Dendritic cell treated with granulocyte-macrophage colony-stimulating factor and Interleukin-4, amounts not matched to agents 40 ng/mL and 50 ng/mL, for 4 days (primary cell): ENCODE measurements at regions not wholly inside any gene's neighbourhood (a gene's known extent, or its start where the extent isn't known, plus 50 kb on each side); places are given as distances from the start of the nearest gene placed in this dataset.

ENCODE experiments used
- H3K27ac Mint-ChIP-seq: one replicate; pipeline ENCODE4 v1.8.0; 2022; ENCODE audit warnings: mild to moderate bottlenecking, mixed read lengths
- H3K27me3 Mint-ChIP-seq: one replicate; pipeline ENCODE4 v1.8.0; 2022; ENCODE audit warnings: mild to moderate bottlenecking, mixed read lengths
- H3K36me3 Mint-ChIP-seq: one replicate; pipeline ENCODE4 v1.8.0; 2022; ENCODE audit warnings: low read depth, mixed read lengths
- H3K4me1 Mint-ChIP-seq: one replicate; pipeline ENCODE4 v1.8.0; 2022; ENCODE audit warnings: low read depth, mixed read lengths
- H3K4me3 Mint-ChIP-seq: one replicate; pipeline ENCODE4 v1.8.0; 2022; ENCODE audit warnings: mild to moderate bottlenecking, moderate library complexity, mixed read lengths
- H3K9me3 Mint-ChIP-seq: one replicate; pipeline ENCODE4 v1.8.0; 2022; ENCODE audit warnings: mixed read lengths
- intact Hi-C: fragments of 100-400 bp; cut with micrococcal nuclease; formaldehyde crosslinking; loops from one replicate; pipeline ENCODE4 v1.15.0; 2022

- intact Hi-C loops, result no loop called here
- no peaks in the 10 kb centered on the region for H3K9me3 Mint-ChIP-seq
- no peaks in the 10 kb centered on the region for H3K36me3 Mint-ChIP-seq
- no peak overlapping the region for H3K4me3 Mint-ChIP-seq
- H3K4me1 Mint-ChIP-seq, result no peaks in the 10 kb centered on the region
- no peak overlapping the region for H3K27ac Mint-ChIP-seq
- H3K27me3 Mint-ChIP-seq, result no peaks in the 10 kb centered on the region
Observed at GRCh38 chr4:66704243-66704642, 841.1 kb downstream of the CENPC start.

- Mint-ChIP-seq H3K27ac (no peak overlapping the region), H3K9me3 (no peaks in the 10 kb centered on the region), H3K36me3 (no peaks in the 10 kb centered on the region), H3K4me3 (no peak overlapping the region), H3K4me1 (no peaks in the 10 kb centered on the region), H3K27me3 (peaks cover 1% of the 10 kb centered on the region)
- intact Hi-C loops, result no loop called here
Observed at GRCh38 chr4:66694739-66695138, 850.6 kb downstream of the CENPC start.

- H3K4me1 Mint-ChIP-seq, result no peaks in the 10 kb centered on the region
- peaks cover 1% of the 10 kb centered on the region for H3K27me3 Mint-ChIP-seq
- H3K4me3 Mint-ChIP-seq, result no peak overlapping the region
- H3K27ac Mint-ChIP-seq, result no peak overlapping the region
- no peaks in the 10 kb centered on the region for H3K36me3 Mint-ChIP-seq
- intact Hi-C loops, result no loop called here
- H3K9me3 Mint-ChIP-seq, result no peaks in the 10 kb centered on the region
Observed at GRCh38 chr4:66693694-66694093, 851.6 kb downstream of the CENPC start.

GRCh38 chr4:66691101-66691500, 854.2 kb downstream of the CENPC start:
- Mint-ChIP-seq H3K4me1 (no peaks in the 10 kb centered on the region), H3K27ac (no peak overlapping the region), H3K36me3 (no peaks in the 10 kb centered on the region), H3K9me3 (no peaks in the 10 kb centered on the region), H3K27me3 (peaks cover 1% of the 10 kb centered on the region), H3K4me3 (no peak overlapping the region)
- intact Hi-C loops, result no loop called here

GRCh38 chr4:66688674-66689073, 856.6 kb downstream of the CENPC start:
- Mint-ChIP-seq H3K27me3 (no peaks in the 10 kb centered on the region), H3K4me3 (no peak overlapping the region), H3K9me3 (no peaks in the 10 kb centered on the region), H3K36me3 (no peaks in the 10 kb centered on the region), H3K27ac (no peak overlapping the region), H3K4me1 (no peaks in the 10 kb centered on the region)
- intact Hi-C loops, result no loop called here

GRCh38 chr4:66687459-66687858, 857.8 kb downstream of the CENPC start:
- H3K36me3 Mint-ChIP-seq, result no peaks in the 10 kb centered on the region
- no peaks in the 10 kb centered on the region for H3K9me3 Mint-ChIP-seq
- no peaks in the 10 kb centered on the region for H3K4me1 Mint-ChIP-seq
- intact Hi-C loops, result no loop called here
- no peaks in the 10 kb centered on the region for H3K27me3 Mint-ChIP-seq
- no peak overlapping the region for H3K4me3 Mint-ChIP-seq
- no peak overlapping the region for H3K27ac Mint-ChIP-seq

- Mint-ChIP-seq H3K36me3 (no peaks in the 10 kb centered on the region), H3K9me3 (peaks cover 7% of the 10 kb centered on the region), H3K27ac (no peak overlapping the region), H3K27me3 (no peaks in the 10 kb centered on the region), H3K4me1 (no peaks in the 10 kb centered on the region), H3K4me3 (no peak overlapping the region)
- intact Hi-C loops, result no loop called here
Observed at GRCh38 chr4:66681962-66682361, 863.3 kb downstream of the CENPC start.

GRCh38 chr4:66667249-66667648, 878.1 kb downstream of the CENPC start:
- Mint-ChIP-seq H3K27me3 (no peaks in the 10 kb centered on the region), H3K4me1 (no peaks in the 10 kb centered on the region), H3K36me3 (no peaks in the 10 kb centered on the region), H3K4me3 (no peak overlapping the region), H3K9me3 (no peaks in the 10 kb centered on the region), H3K27ac (no peak overlapping the region)
- intact Hi-C loops, result no loop called here

GRCh38 chr4:66662620-66663019, 882.7 kb downstream of the CENPC start:
- no peaks in the 10 kb centered on the region for H3K9me3 Mint-ChIP-seq
- intact Hi-C loops, result no loop called here
- no peaks in the 10 kb centered on the region for H3K27me3 Mint-ChIP-seq
- no peak overlapping the region for H3K27ac Mint-ChIP-seq
- H3K36me3 Mint-ChIP-seq, result no peaks in the 10 kb centered on the region
- no peaks in the 10 kb centered on the region for H3K4me1 Mint-ChIP-seq
- H3K4me3 Mint-ChIP-seq, result no peak overlapping the region

- Mint-ChIP-seq H3K27ac (no peak overlapping the region), H3K36me3 (no peaks in the 10 kb centered on the region), H3K4me3 (no peak overlapping the region), H3K27me3 (no peaks in the 10 kb centered on the region), H3K4me1 (no peaks in the 10 kb centered on the region), H3K9me3 (no peaks in the 10 kb centered on the region)
- intact Hi-C loops, result no loop called here
Observed at GRCh38 chr4:66658809-66659208, 886.5 kb downstream of the CENPC start.

- no peak overlapping the region for H3K27ac Mint-ChIP-seq
- H3K4me3 Mint-ChIP-seq, result no peak overlapping the region
- H3K4me1 Mint-ChIP-seq, result no peaks in the 10 kb centered on the region
- H3K27me3 Mint-ChIP-seq, result no peaks in the 10 kb centered on the region
- intact Hi-C loops, result no loop called here
- H3K9me3 Mint-ChIP-seq, result no peaks in the 10 kb centered on the region
- no peaks in the 10 kb centered on the region for H3K36me3 Mint-ChIP-seq
Observed at GRCh38 chr4:66655505-66655904, 889.8 kb downstream of the CENPC start.

GRCh38 chr4:66653937-66654336, 891.4 kb downstream of the CENPC start:
- intact Hi-C loops, result no loop called here
- Mint-ChIP-seq H3K27me3 (no peaks in the 10 kb centered on the region), H3K4me3 (no peak overlapping the region), H3K4me1 (no peaks in the 10 kb centered on the region), H3K27ac (no peak overlapping the region), H3K36me3 (no peaks in the 10 kb centered on the region), H3K9me3 (no peaks in the 10 kb centered on the region)

- Mint-ChIP-seq H3K27me3 (no peaks in the 10 kb centered on the region), H3K4me3 (no peak overlapping the region), H3K36me3 (no peaks in the 10 kb centered on the region), H3K27ac (no peak overlapping the region), H3K4me1 (no peaks in the 10 kb centered on the region), H3K9me3 (no peaks in the 10 kb centered on the region)
- intact Hi-C loops, result no loop called here
Observed at GRCh38 chr4:66649236-66649635, 896.1 kb downstream of the CENPC start.

- H3K9me3 Mint-ChIP-seq, result no peaks in the 10 kb centered on the region
- intact Hi-C loops, result no loop called here
- no peaks in the 10 kb centered on the region for H3K36me3 Mint-ChIP-seq
- H3K27me3 Mint-ChIP-seq, result no peaks in the 10 kb centered on the region
- no peak overlapping the region for H3K4me3 Mint-ChIP-seq
- no peak overlapping the region for H3K27ac Mint-ChIP-seq
- H3K4me1 Mint-ChIP-seq, result no peaks in the 10 kb centered on the region
Observed at GRCh38 chr4:66647926-66648325, 897.4 kb downstream of the CENPC start.

- H3K36me3 Mint-ChIP-seq, result no peaks in the 10 kb centered on the region
- no peak overlapping the region for H3K27ac Mint-ChIP-seq
- H3K4me1 Mint-ChIP-seq, result no peaks in the 10 kb centered on the region
- H3K9me3 Mint-ChIP-seq, result no peaks in the 10 kb centered on the region
- intact Hi-C loops, result no loop called here
- no peaks in the 10 kb centered on the region for H3K27me3 Mint-ChIP-seq
- H3K4me3 Mint-ChIP-seq, result no peak overlapping the region
Observed at GRCh38 chr4:66647476-66647875, 897.8 kb downstream of the CENPC start.
